A673 (cell line): ENCODE measurements at regions not wholly inside any gene's neighbourhood (a gene's known extent, or its start where the extent isn't known, plus 50 kb on each side); places are given as distances from the start of the nearest gene placed in this dataset.

Experiments used
- BruUV-seq: library from RNA; stranded (reverse); fragments of 400-500 nt; replicated peaks from 2 replicates; lab custom pipeline; 2021; lab: Mats Ljungman, UMichigan
- CTCF ChIA-PET: fragments of 300-600 bp; sonication (Branson Sonifier 250); formaldehyde crosslinking; loops from one replicate; lab custom pipeline; 2022; ENCODE audit warnings: antibody characterized with exemption; lab: Charles Lee
- POLR2A ChIA-PET: fragments of 300-600 bp; sonication (Branson Sonifier 250); formaldehyde crosslinking; loops from one replicate; lab custom pipeline; 2022; ENCODE audit warnings: antibody characterized with exemption; ENCODE audit not compliant: low non-redundant PET; lab: Charles Lee
- DNase-seq: peaks from one replicate; pipeline ENCODE4 v3.0.0-alpha.2; 2015; ENCODE audit warnings: low spot score
- H3K27ac ChIP-seq: fragments of 200-600 bp; sonication (generic); 2 replicates; pipeline ENCODE4 v1.5.1; 2016; ENCODE audit warnings: mixed run types, low read depth, mild to moderate bottlenecking, mixed read lengths, antibody characterized with exemption, low read length; ENCODE audit not compliant: poor library complexity, severe bottlenecking
- H3K27me3 ChIP-seq: fragments of 200-600 bp; sonication (generic); replicated peaks from 2 replicates; pipeline ENCODE4 v1.6.1; 2017; ENCODE audit warnings: mixed run types, low read depth, mild to moderate bottlenecking, mixed read lengths, antibody characterized with exemption, low read length; ENCODE audit not compliant: insufficient read depth, poor library complexity
- H3K36me3 ChIP-seq: fragments of 200-600 bp; sonication (generic); 2 replicates; pipeline ENCODE4 v1.6.1; 2016; ENCODE audit warnings: mixed run types, mild to moderate bottlenecking, mixed read lengths, antibody characterized with exemption, low read length; ENCODE audit not compliant: insufficient read depth, poor library complexity, severe bottlenecking
- H3K4me1 ChIP-seq: fragments of 200-600 bp; sonication (generic); 2 replicates; pipeline ENCODE4 v1.6.1; 2017; ENCODE audit warnings: mixed run types, mild to moderate bottlenecking, mixed read lengths, antibody characterized with exemption, low read length; ENCODE audit not compliant: insufficient read depth, poor library complexity, severe bottlenecking
- H3K4me3 ChIP-seq: fragments of 200-600 bp; sonication (generic); 2 replicates; pipeline ENCODE4 v1.5.1; 2016; ENCODE audit warnings: low read depth, mixed run types, mild to moderate bottlenecking, mixed read lengths, low read length; ENCODE audit not compliant: poor library complexity, severe bottlenecking
- H3K9me3 ChIP-seq: fragments of 200-600 bp; sonication (generic); 2 replicates; pipeline ENCODE4 v1.6.1; 2016; ENCODE audit warnings: mixed run types, low read depth, mild to moderate bottlenecking, mixed read lengths, antibody characterized with exemption, low read length; ENCODE audit not compliant: poor library complexity, severe bottlenecking
- EZH2 ChIP-seq: fragments of 200-600 bp; sonication (generic); IDR thresholded peaks from 2 replicates; pipeline ENCODE4 v1.6.1; 2017; ENCODE audit warnings: borderline replicate concordance, low read depth, mild to moderate bottlenecking, mixed read lengths, antibody characterized with exemption, low read length; ENCODE audit not compliant: poor library complexity, severe bottlenecking
- intact Hi-C: fragments of 100-400 bp; cut with micrococcal nuclease; formaldehyde crosslinking; loops from one replicate; pipeline ENCODE4 v1.10.0; 2022; ENCODE audit not compliant: unreplicated experiment
- TF ChIP-seq, protein P1 (sequence below): fragments of 300-800, 200-600 bp; sonication (generic); conservative IDR thresholded peaks from 2 replicates; pipeline ENCODE4 v1.5.1; 2017; ENCODE audit warnings: low read depth, mild to moderate bottlenecking, antibody characterized with exemption, low read length, moderate library complexity, mixed read lengths

DNA sequence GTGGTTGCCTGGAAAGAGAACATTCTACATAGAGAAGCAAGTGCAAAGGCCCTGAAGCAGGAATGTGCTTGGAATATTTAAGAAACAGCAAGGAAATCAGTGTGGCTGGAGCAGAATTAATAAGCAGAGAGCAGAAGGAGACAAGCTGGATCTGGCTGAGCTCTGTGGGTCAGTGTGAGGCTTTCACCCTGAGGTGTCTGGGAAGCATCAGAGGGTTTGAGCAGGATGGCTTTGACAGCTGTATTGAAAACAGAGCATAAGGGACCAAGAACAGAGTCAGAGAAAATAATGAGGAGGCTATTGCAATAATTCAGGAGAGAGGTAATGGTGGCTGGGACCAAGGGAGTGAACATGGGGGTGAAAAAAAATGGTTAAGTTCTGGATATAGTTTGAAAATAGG, 199.6 kb downstream of the NXPE2 start:
- Histone ChIP-seq H3K4me3 (no peak overlapping the region), H3K27me3 (no peaks in the 10 kb centered on the region), H3K36me3 (no peaks in the 10 kb centered on the region), H3K27ac (no peak overlapping the region), H3K9me3 (no peaks in the 10 kb centered on the region), H3K4me1 (no peaks in the 10 kb centered on the region)
- BruUV-seq, result no TSS peak
- intact Hi-C loops, result no loop called here
- ChIA-PET POLR2A (no interaction called here), CTCF (no interaction called here)
- no peak for DNase-seq
- TF ChIP-seq, protein P1, sequence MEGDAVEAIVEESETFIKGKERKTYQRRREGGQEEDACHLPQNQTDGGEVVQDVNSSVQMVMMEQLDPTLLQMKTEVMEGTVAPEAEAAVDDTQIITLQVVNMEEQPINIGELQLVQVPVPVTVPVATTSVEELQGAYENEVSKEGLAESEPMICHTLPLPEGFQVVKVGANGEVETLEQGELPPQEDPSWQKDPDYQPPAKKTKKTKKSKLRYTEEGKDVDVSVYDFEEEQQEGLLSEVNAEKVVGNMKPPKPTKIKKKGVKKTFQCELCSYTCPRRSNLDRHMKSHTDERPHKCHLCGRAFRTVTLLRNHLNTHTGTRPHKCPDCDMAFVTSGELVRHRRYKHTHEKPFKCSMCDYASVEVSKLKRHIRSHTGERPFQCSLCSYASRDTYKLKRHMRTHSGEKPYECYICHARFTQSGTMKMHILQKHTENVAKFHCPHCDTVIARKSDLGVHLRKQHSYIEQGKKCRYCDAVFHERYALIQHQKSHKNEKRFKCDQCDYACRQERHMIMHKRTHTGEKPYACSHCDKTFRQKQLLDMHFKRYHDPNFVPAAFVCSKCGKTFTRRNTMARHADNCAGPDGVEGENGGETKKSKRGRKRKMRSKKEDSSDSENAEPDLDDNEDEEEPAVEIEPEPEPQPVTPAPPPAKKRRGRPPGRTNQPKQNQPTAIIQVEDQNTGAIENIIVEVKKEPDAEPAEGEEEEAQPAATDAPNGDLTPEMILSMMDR, result no peak
- TF ChIP-seq EZH2, result no peak

GRCh38 chr11:114880442-114880841, 202.1 kb downstream of the NXPE2 start:
- ChIA-PET CTCF (no interaction called here), POLR2A (no interaction called here)
- Histone ChIP-seq H3K9me3 (no peaks in the 10 kb centered on the region), H3K4me1 (no peaks in the 10 kb centered on the region), H3K27ac (no peak overlapping the region), H3K36me3 (no peaks in the 10 kb centered on the region), H3K27me3 (no peaks in the 10 kb centered on the region), H3K4me3 (no peak overlapping the region)
- intact Hi-C loops, result no loop called here
- TF ChIP-seq, protein P1, result no peak
- no peak for TF ChIP-seq EZH2
- no peak for DNase-seq
- no TSS peak for BruUV-seq

DNA sequence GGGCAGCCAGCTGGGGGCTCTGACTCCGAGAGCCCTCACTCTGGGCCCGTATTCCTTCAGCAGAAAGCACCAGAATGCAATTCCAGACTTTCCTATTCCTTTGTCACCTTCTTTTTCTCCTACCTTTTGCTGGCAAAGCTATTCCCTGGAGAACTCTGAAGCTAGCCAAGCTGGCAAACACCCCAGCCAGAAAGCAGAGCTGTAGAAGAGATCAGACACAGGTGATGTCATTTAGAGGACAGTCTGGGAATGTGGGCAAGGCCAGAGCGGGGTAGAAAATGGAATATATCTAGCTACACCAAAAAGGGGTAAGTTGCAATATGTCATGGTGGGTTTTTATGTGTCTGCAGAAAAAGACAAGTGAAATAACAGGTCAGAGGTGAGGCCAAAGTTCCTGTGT, 205.1 kb downstream of the NXPE2 start:
- Histone ChIP-seq H3K36me3 (no peaks in the 10 kb centered on the region), H3K9me3 (no peaks in the 10 kb centered on the region), H3K27me3 (no peaks in the 10 kb centered on the region), H3K27ac (no peak overlapping the region), H3K4me3 (no peak overlapping the region), H3K4me1 (no peaks in the 10 kb centered on the region)
- ChIA-PET POLR2A (no interaction called here), CTCF (no interaction called here)
- BruUV-seq, result no TSS peak
- TF ChIP-seq, protein P1, result no peak
- TF ChIP-seq EZH2, result no peak
- intact Hi-C loops, result no loop called here
- DNase-seq, result no peak
